ENCODE measurements at regions not wholly inside any gene's neighbourhood (a gene's known extent, or its start where the extent isn't known, plus 50 kb on each side); places are given as distances from the start of the nearest gene placed in this dataset.

DNA sequence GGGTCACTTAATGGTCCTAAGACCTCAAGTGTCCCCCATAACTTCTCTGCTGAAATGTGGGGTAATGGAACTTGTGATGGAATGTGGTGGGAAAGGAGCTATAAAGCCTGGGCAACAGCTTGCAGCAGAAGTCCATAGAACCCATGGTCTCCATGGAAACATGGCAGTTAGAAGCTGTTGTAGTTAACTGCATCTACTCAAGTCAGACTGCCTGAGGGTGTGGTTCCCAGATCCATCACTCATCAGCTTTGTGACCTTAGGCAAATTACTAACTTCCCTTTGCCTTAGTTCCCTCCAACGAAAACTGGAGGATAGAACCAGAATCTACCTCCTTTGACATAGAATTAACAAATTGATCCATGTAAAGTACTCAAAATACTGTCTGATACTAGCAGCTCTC lies 113.0 kb downstream of the SPATA18 start:
- TF ChIP-seq CTCF (optimal IDR thresholded peaks at IDR 0.05 in 1 of 3, IDR thresholded peaks at IDR 0.05 in 1 of 3, conservative IDR thresholded peaks at IDR 0.05 in 1 of 3; ENCODE audit: extremely low read depth in 1 of 3, insufficient read depth in 2 of 3, low read length in 3 of 3) (no peak), EZH2 (IDR thresholded peaks at IDR 0.05; ENCODE audit: low read length) (no peak)
